GM10248 (cell line): ENCODE measurements at regions not wholly inside any gene's neighbourhood (a gene's known extent, or its start where the extent isn't known, plus 50 kb on each side); places are given as distances from the start of the nearest gene placed in this dataset.
A peak's percentile ranks its signal among the peaks of the same experiment; 100 is the strongest.
"Not testable (repeated sequence)": the region's sequence is repeated elsewhere in the genome, so short reads cannot be mapped to it uniquely, and the experiment has no call there.

Experiments
- CTCF ChIA-PET: fragments of 300-600 bp; sonication (Branson Sonifier 250); formaldehyde crosslinking; extraction: SDS; loops from one replicate; lab custom pipeline; 2021; ENCODE audit warnings: antibody characterized with exemption; lab: Yijun Ruan, JAX
- POLR2A ChIA-PET: fragments of 350-650 bp; sonication (Branson Sonifier 250); formaldehyde crosslinking; extraction: SDS; loops from one replicate; lab custom pipeline; 2020; ENCODE audit warnings: antibody characterized with exemption; lab: Yijun Ruan, JAX
- DNase-seq: peaks from one replicate; pipeline ENCODE4 v3.0.0; 2012; ENCODE audit errors: extremely low spot score
- CTCF ChIP-seq: IDR thresholded peaks from 2 replicates; pipeline ENCODE4 v1.5.1; 2012; ENCODE audit warnings: mild to moderate bottlenecking, low read depth; ENCODE audit errors: extremely low read depth, missing control alignments, control extremely low read depth

- DNase-seq = no peak
- POLR2A ChIA-PET = no interaction called here
- no peak for TF ChIP-seq CTCF
- CTCF ChIA-PET = interaction anchor here (1.5 to 1.8 kb wide), 3 partner anchors 8 to 19 kb away, joined by 3 to 6 read pairs (median 5); no protein-coding TSS in a partner anchor
These were observed 220.0 kb upstream of the MYLIP start for GRCh38 chr6:15908871-15909270.

- ChIA-PET POLR2A (no interaction called here), CTCF (interaction anchor here (1.1 to 1.8 kb wide), 4 partner anchors 10 to 217 kb away, joined by 3 to 6 read pairs (median 3); no protein-coding TSS in a partner anchor)
- DNase-seq = no peak
- no peak for TF ChIP-seq CTCF
These were observed 220.9 kb upstream of the MYLIP start for GRCh38 chr6:15907914-15908518.

- POLR2A ChIA-PET = interaction anchor here (2.5 kb wide), 1 partner anchor 222 kb away, joined by 10 read pairs; the partner anchor contains the start of gene MYLIP
- CTCF ChIA-PET = interaction anchor here (1.1 to 1.8 kb wide), 6 partner anchors 8 to 216 kb away, joined by 3 to 6 read pairs (median 3); no protein-coding TSS in a partner anchor
- DNase-seq = not testable (repeated sequence)
These were observed 221.5 kb upstream of the MYLIP start for GRCh38 chr6:15907220-15907913.

GRCh38 chr6:15906420-15907016 lies 222.4 kb upstream of the MYLIP start:
- no peak for TF ChIP-seq CTCF
- CTCF ChIA-PET = interaction anchor here (1.1 to 1.3 kb wide), 3 partner anchors 9 to 222 kb away, joined by 3 to 4 read pairs (median 3); partner anchors contain the start of gene MYLIP
- DNase-seq = no peak
- POLR2A ChIA-PET = interaction anchor here (2.5 kb wide), 1 partner anchor 222 kb away, joined by 10 read pairs; the partner anchor contains the start of gene MYLIP

- CTCF ChIA-PET = interaction anchor here (0.9 to 1.3 kb wide), 4 partner anchors 10 to 223 kb away, joined by 3 to 4 read pairs (median 3); partner anchors contain the start of gene MYLIP
- peak; percentile 40 for DNase-seq
- POLR2A ChIA-PET = interaction anchor here (2.5 kb wide), 1 partner anchor 223 kb away, joined by 10 read pairs; the partner anchor contains the start of gene MYLIP
- no peak for TF ChIP-seq CTCF
These were observed 223.1 kb upstream of the MYLIP start for GRCh38 chr6:15905488-15906419.

GRCh38 chr6:15904651-15905376 lies 224.1 kb upstream of the MYLIP start:
- CTCF ChIA-PET = interaction anchor here (1.2 kb wide), 1 partner anchor 15 kb away, joined by 3 read pairs; no protein-coding TSS in a partner anchor
- TF ChIP-seq CTCF = no peak
- POLR2A ChIA-PET = no interaction called here
- DNase-seq = no peak
